Ovary (tissue), 7 donors: ENCODE measurements at regions not wholly inside any gene's neighbourhood (a gene's known extent, or its start where the extent isn't known, plus 50 kb on each side); places are given as distances from the start of the nearest gene placed in this dataset.
A peak's percentile ranks its signal among the peaks of the same experiment; 100 is the strongest.

Source experiments
- DNase-seq, 5 donors: peaks; one replicate each; pipeline ENCODE4 v3.0.0-alpha.2; 2019 to 2020
- H3K27ac ChIP-seq, 2 donors: fragments of 200-600 bp; one replicate each; pipeline versions ENCODE4 v1.5.1 to v1.8.0; 2019 to 2022
- H3K27me3 ChIP-seq: fragments of 200-600 bp; one replicate; pipeline ENCODE4 v1.8.0; 2022
- H3K36me3 ChIP-seq: fragments of 200-600 bp; sonication (generic); one replicate; pipeline ENCODE4 v1.5.1; 2019
- H3K4me1 ChIP-seq: one replicate; pipeline ENCODE4 v1.8.1; 2013; ENCODE audit warnings: mild to moderate bottlenecking, moderate library complexity; ENCODE audit not compliant: insufficient read depth
- H3K4me3 ChIP-seq: fragments of 200-600 bp; sonication (generic); one replicate; pipeline ENCODE4 v1.5.1; 2017
- H3K9me3 ChIP-seq, 2 donors: fragments of 200-600 bp in 1 of 2; sonication (generic) in 1 of 2; one replicate each; pipeline versions ENCODE4 v1.5.1 to v1.8.1; 2013 to 2019; ENCODE audit warnings: mild to moderate bottlenecking in 1 of 2, moderate library complexity in 1 of 2
- CTCF ChIP-seq, 3 donors: fragments of 450-650 bp in 2 of 3; fragments of 200-600 bp in 1 of 3; IDR thresholded peaks; one replicate each; pipeline versions ENCODE4 v1.5.1 to v1.8.0; 2016 to 2022; ENCODE audit warnings: antibody characterized with exemption in 3 of 3, mild to moderate bottlenecking in 1 of 3
- EP300 ChIP-seq: sonication (generic); formaldehyde crosslinking; IDR thresholded peaks from one replicate; pipeline ENCODE4 v1.6.1; 2017; ENCODE audit warnings: antibody characterized with exemption
- POLR2A ChIP-seq: fragments of 450-650 bp; IDR thresholded peaks from one replicate; pipeline ENCODE4 v1.6.1; 2017; ENCODE audit warnings: antibody characterized with exemption, mild to moderate bottlenecking, moderate library complexity
- WGBS, 3 donors: extraction: QIAGEN DNeasy Blood & Tissue Kit in 1 of 3; methylation state at CpG; one replicate each; pipeline versions ENCODE4 v1.1.5 to v1.1.7; 2013 to 2017; 5-methylcytosine and 5-hydroxymethylcytosine counted together
- intact Hi-C, 4 donors: fragments of 100-400 bp; cut with DNase I; formaldehyde crosslinking; loops; one replicate each; pipeline versions ENCODE4 v1.11.0 to v1.15.1; 2022 to 2023
- donor health status: DM: no; HTN: no; CAD: no; lungs with moderate emphysema.
- donor health status: DM: no; HTN: no; CAD: no.
- donor health status: Bipolar disorder and iron deficiency.
- donor health status: DM: no; HTN: no; CAD: no.
- donor health status: DM: yes; HTN: yes; CAD: no.

GRCh38 chr4:183798301-183799253 lies 106.5 kb upstream of the STOX2 start:
- Histone ChIP-seq H3K9me3 (peaks cover 0 to 6% of the 10 kb centered on the region in 2 donors), H3K27ac (no peak overlapping the region), H3K4me3 (peak overlapping the region; percentile 15), H3K36me3 (no peaks in the 10 kb centered on the region), H3K27me3 (no peaks in the 10 kb centered on the region), H3K4me1 (peaks cover 6% of the 10 kb centered on the region)
- WGBS, 3 donors: 10 to 13% (median 12%) methylated on average over 51 to 65 of the region's 65 CpGs
- TF ChIP-seq CTCF (IDR thresholded peaks at IDR 0.05): no peak
- TF ChIP-seq EP300: no peak
- no peak for TF ChIP-seq POLR2A
- intact Hi-C loops: no loop called here
- no peak for DNase-seq

GRCh38 chr4:183801457-183802165 lies 103.5 kb upstream of the STOX2 start:
- Histone ChIP-seq H3K4me1 (peaks cover 6% of the 10 kb centered on the region), H3K4me3 (no peak overlapping the region), H3K36me3 (no peaks in the 10 kb centered on the region), H3K27ac (no peak overlapping the region), H3K9me3 (no peaks in the 10 kb centered on the region), H3K27me3 (no peaks in the 10 kb centered on the region)
- WGBS, 3 donors: 81 to 87% (median 83%) methylated on average over 8 of the region's 8 CpGs
- intact Hi-C loops: no loop called here
- DNase-seq: no peak
- no peak for TF ChIP-seq POLR2A
- TF ChIP-seq EP300: no peak

- Histone ChIP-seq H3K36me3 (no peaks in the 10 kb centered on the region), H3K27ac (no peak overlapping the region), H3K4me3 (no peak overlapping the region), H3K27me3 (no peaks in the 10 kb centered on the region), H3K4me1 (no peaks in the 10 kb centered on the region), H3K9me3 (no peaks in the 10 kb centered on the region)
- 88 to 93% (median 93%) methylated on average over 11 of the region's 11 CpGs for WGBS, 3 donors
- intact Hi-C loops: no loop called here
- DNase-seq: no peak
- no peak for TF ChIP-seq EP300
- no peak for TF ChIP-seq CTCF (IDR thresholded peaks at IDR 0.05)
- no peak for TF ChIP-seq POLR2A
Observed at GRCh38 chr4:183806341-183806740, 98.8 kb upstream of the STOX2 start.

- H3K27ac ChIP-seq: no peak overlapping the region
- no peak overlapping the region for H3K4me3 ChIP-seq
- H3K36me3 ChIP-seq: no peaks in the 10 kb centered on the region
- H3K27me3 ChIP-seq: no peaks in the 10 kb centered on the region
- DNase-seq: peak in 1 of 5 donors; percentile 45
- H3K9me3 ChIP-seq: no peaks in the 10 kb centered on the region
- TF ChIP-seq POLR2A (no peak), CTCF (IDR thresholded peaks at IDR 0.05) (no peak), EP300 (no peak)
- no peaks in the 10 kb centered on the region for H3K4me1 ChIP-seq
- intact Hi-C loops: no loop called here
- 49 to 64% (median 59%) methylated on average over 19 of the region's 19 CpGs for WGBS, 3 donors
Observed at GRCh38 chr4:183807420-183808096, 97.5 kb upstream of the STOX2 start.
